Neuronal stem cell (in vitro differentiated cells): ENCODE measurements at regions not wholly inside any gene's neighbourhood (a gene's known extent, or its start where the extent isn't known, plus 50 kb on each side); places are given as distances from the start of the nearest gene placed in this dataset.

Experiments
- DNase-seq: peaks from one replicate; pipeline ENCODE4 v3.0.0-alpha.2; 2013; ENCODE audit warnings: low spot score
- H2AFZ ChIP-seq: one replicate; pipeline ENCODE4 v1.6.1; 2013; ENCODE audit warnings: mild to moderate bottlenecking, low read length, inconsistent platforms
- H2AK5ac ChIP-seq: 2 replicates; pipeline ENCODE4 v1.6.1; 2013; ENCODE audit warnings: low read depth, mild to moderate bottlenecking, inconsistent platforms, low read length, moderate library complexity, mixed read lengths
- H2BK120ac ChIP-seq: 2 replicates; pipeline ENCODE4 v1.6.1; 2013; ENCODE audit warnings: low read depth, mild to moderate bottlenecking, inconsistent platforms, low read length, moderate library complexity, mixed read lengths
- H2BK12ac ChIP-seq: one replicate; pipeline ENCODE4 v1.6.1; 2013; ENCODE audit warnings: low read length, inconsistent platforms
- H2BK15ac ChIP-seq: 2 replicates; pipeline ENCODE4 v1.6.1; 2013; ENCODE audit warnings: mild to moderate bottlenecking, low read length, inconsistent platforms, mixed read lengths
- H2BK5ac ChIP-seq: one replicate; pipeline ENCODE4 v1.6.1; 2013; ENCODE audit warnings: inconsistent platforms, mild to moderate bottlenecking, low read length, moderate library complexity
- H3K14ac ChIP-seq: one replicate; pipeline ENCODE4 v1.6.1; 2013; ENCODE audit warnings: low read length, inconsistent platforms
- H3K18ac ChIP-seq: 2 replicates; pipeline ENCODE4 v1.6.1; 2013; ENCODE audit warnings: low read length, inconsistent platforms
- H3K23ac ChIP-seq: 2 replicates; pipeline ENCODE4 v1.6.1; 2013; ENCODE audit warnings: low read depth, mild to moderate bottlenecking, mixed read lengths, low read length, inconsistent platforms; ENCODE audit not compliant: poor library complexity
- H3K27ac ChIP-seq: replicated peaks from 3 replicates; pipeline ENCODE4 v1.5.1; 2013; ENCODE audit warnings: low read length, inconsistent platforms
- H3K27me3 ChIP-seq, 3 experiments: 2 replicates each; pipeline ENCODE4 v1.6.1; 2013; ENCODE audit warnings: low read length in 3 of 3, mild to moderate bottlenecking in 2 of 3, inconsistent platforms in 1 of 3, low read depth in 1 of 3, mixed read lengths in 1 of 3, moderate library complexity in 1 of 3; ENCODE audit not compliant: control insufficient read depth in 3 of 3, insufficient read depth in 3 of 3
- H3K36me3 ChIP-seq, 2 donors: replicated peaks in 1 of 2; 2 replicates each; pipeline ENCODE4 v1.6.1; 2013; ENCODE audit warnings: low read length in 2 of 2; ENCODE audit not compliant: control insufficient read depth in 2 of 2, insufficient read depth in 2 of 2
- H3K4ac ChIP-seq: 2 replicates; pipeline ENCODE4 v1.6.1; 2013; ENCODE audit warnings: inconsistent platforms, mild to moderate bottlenecking, low read length, moderate library complexity
- H3K4me1 ChIP-seq, 2 donors: 1 replicate in 1 of 2; 2 replicates in 1 of 2; pipeline ENCODE4 v1.6.1; 2013; ENCODE audit warnings: low read length in 2 of 2, low read depth in 1 of 2; ENCODE audit not compliant: control insufficient read depth in 2 of 2, insufficient read depth in 1 of 2
- H3K4me2 ChIP-seq: one replicate; pipeline ENCODE4 v1.6.1; 2013; ENCODE audit warnings: mild to moderate bottlenecking, low read length, inconsistent platforms; ENCODE audit not compliant: insufficient read depth, poor library complexity, severe bottlenecking
- H3K4me3 ChIP-seq, 2 donors: 2 replicates each; pipeline ENCODE4 v1.5.1; 2013; ENCODE audit warnings: low read length in 2 of 2, mild to moderate bottlenecking in 2 of 2, inconsistent platforms in 1 of 2, moderate library complexity in 1 of 2
- H3K79me1 ChIP-seq: one replicate; pipeline ENCODE4 v1.6.1; 2013; ENCODE audit warnings: low read depth, mild to moderate bottlenecking, inconsistent platforms, low read length, moderate library complexity
- H3K9ac ChIP-seq: one replicate; pipeline ENCODE4 v1.6.1; 2013; ENCODE audit warnings: mild to moderate bottlenecking, low read depth, low read length, inconsistent platforms; ENCODE audit not compliant: poor library complexity
- H3K9me3 ChIP-seq, 2 donors: replicated peaks in 1 of 2; 2 replicates each; pipeline versions ENCODE3 to v1.6.1; 2013; ENCODE audit warnings: low read length in 2 of 2, mild to moderate bottlenecking in 2 of 2, inconsistent platforms in 1 of 2, low read depth in 1 of 2, mixed read lengths in 1 of 2, moderate library complexity in 1 of 2; ENCODE audit not compliant: control insufficient read depth in 2 of 2, insufficient read depth in 1 of 2
- H4K8ac ChIP-seq: one replicate; pipeline ENCODE4 v1.6.1; 2013; ENCODE audit warnings: low read depth, mild to moderate bottlenecking, inconsistent platforms, low read length, moderate library complexity
- H4K91ac ChIP-seq: one replicate; pipeline ENCODE4 v1.6.1; 2013; ENCODE audit warnings: low read length, low read depth, mild to moderate bottlenecking, inconsistent platforms; ENCODE audit not compliant: poor library complexity
- WGBS, 2 donors: extraction: QIAGEN DNeasy Blood & Tissue Kit; methylation state at CpG; one replicate each; pipeline ENCODE4 v1.1.7; 2013; ENCODE audit warnings: missing lambda C conversion rate in 2 of 2, mixed read lengths in 1 of 2; ENCODE audit not compliant: insufficient read length in 2 of 2, insufficient replicate concordance in 1 of 2; ENCODE audit errors: extremely low coverage in 2 of 2; 5-methylcytosine and 5-hydroxymethylcytosine counted together

GRCh38 chr4:66443008-66443407, 772.7 kb upstream of the EPHA5 start:
- no peak overlapping the region for H2BK15ac ChIP-seq
- H3K9ac ChIP-seq: no peak overlapping the region
- no peak overlapping the region for H3K23ac ChIP-seq
- H4K8ac ChIP-seq: no peak overlapping the region
- no peak overlapping the region for H2BK5ac ChIP-seq
- H2BK120ac ChIP-seq: no peak overlapping the region
- no peak overlapping the region for H2BK12ac ChIP-seq
- H3K4me3 ChIP-seq: no peak overlapping the region
- H3K36me3 ChIP-seq: no peaks in the 10 kb centered on the region
- no peaks in the 10 kb centered on the region for H3K79me1 ChIP-seq
- no peak overlapping the region for H2AFZ ChIP-seq
- H4K91ac ChIP-seq: no peak overlapping the region
- H3K27me3 ChIP-seq: no peaks in the 10 kb centered on the region
- no peaks in the 10 kb centered on the region for H3K9me3 ChIP-seq
- no CpG with 5 or more reads among the region's 3 CpGs for WGBS, 2 donors
- peaks cover 0 to 3% of the 10 kb centered on the region in 2 donors for H3K4me1 ChIP-seq
- no peak overlapping the region for H3K14ac ChIP-seq
- no peak overlapping the region for H3K4ac ChIP-seq
- no peak overlapping the region for H3K4me2 ChIP-seq
- H2AK5ac ChIP-seq: no peak overlapping the region
- no peak overlapping the region for H3K18ac ChIP-seq
- no peak for DNase-seq
- no peak overlapping the region for H3K27ac ChIP-seq

- no peak overlapping the region for H2BK5ac ChIP-seq
Observed at GRCh38 chr4:66439508-66439907, 769.2 kb upstream of the EPHA5 start.

GRCh38 chr4:66433706-66434105, 763.4 kb upstream of the EPHA5 start:
- no peaks in the 10 kb centered on the region for H3K36me3 ChIP-seq
- H3K23ac ChIP-seq: no peak overlapping the region
- H3K14ac ChIP-seq: no peak overlapping the region
- no peaks in the 10 kb centered on the region for H3K79me1 ChIP-seq
- no peak overlapping the region for H2BK12ac ChIP-seq
- no CpG with 5 or more reads among the region's 4 CpGs for WGBS, 2 donors
- H3K4ac ChIP-seq: no peak overlapping the region
- H3K9ac ChIP-seq: no peak overlapping the region
- no peak overlapping the region for H2BK5ac ChIP-seq
- no peak overlapping the region for H2BK120ac ChIP-seq
- no peak overlapping the region for H3K4me3 ChIP-seq
- no peak overlapping the region for H3K4me2 ChIP-seq
- no peak overlapping the region for H2AFZ ChIP-seq
- H4K8ac ChIP-seq: no peak overlapping the region
- H3K27ac ChIP-seq: no peak overlapping the region
- H3K4me1 ChIP-seq: no peaks in the 10 kb centered on the region
- H3K9me3 ChIP-seq: no peaks in the 10 kb centered on the region
- H3K27me3 ChIP-seq: no peaks in the 10 kb centered on the region
- no peak overlapping the region for H3K18ac ChIP-seq
- H2AK5ac ChIP-seq: no peak overlapping the region
- no peak for DNase-seq
- no peak overlapping the region for H2BK15ac ChIP-seq
- H4K91ac ChIP-seq: no peak overlapping the region

More at GRCh38 chr4:66439508-66439907, 769.2 kb upstream of the EPHA5 start:
- Histone ChIP-seq H2AK5ac (no peak overlapping the region), H3K9ac (no peak overlapping the region), H3K4me2 (no peak overlapping the region), H3K27me3 (no peaks in the 10 kb centered on the region), H3K79me1 (no peaks in the 10 kb centered on the region), H3K36me3 (no peaks in the 10 kb centered on the region), H2BK120ac (no peak overlapping the region), H4K8ac (no peak overlapping the region), H3K4me1 (peaks cover 0 to 3% of the 10 kb centered on the region in 2 donors), H3K4ac (no peak overlapping the region), H3K27ac (no peak overlapping the region), H2BK15ac (no peak overlapping the region), H2BK12ac (no peak overlapping the region), H3K14ac (no peak overlapping the region), H3K18ac (no peak overlapping the region), H4K91ac (no peak overlapping the region), H3K4me3 (no peak overlapping the region), H3K9me3 (no peaks in the 10 kb centered on the region), H3K23ac (no peak overlapping the region), H2AFZ (no peak overlapping the region)
- DNase-seq: no peak

DNA sequence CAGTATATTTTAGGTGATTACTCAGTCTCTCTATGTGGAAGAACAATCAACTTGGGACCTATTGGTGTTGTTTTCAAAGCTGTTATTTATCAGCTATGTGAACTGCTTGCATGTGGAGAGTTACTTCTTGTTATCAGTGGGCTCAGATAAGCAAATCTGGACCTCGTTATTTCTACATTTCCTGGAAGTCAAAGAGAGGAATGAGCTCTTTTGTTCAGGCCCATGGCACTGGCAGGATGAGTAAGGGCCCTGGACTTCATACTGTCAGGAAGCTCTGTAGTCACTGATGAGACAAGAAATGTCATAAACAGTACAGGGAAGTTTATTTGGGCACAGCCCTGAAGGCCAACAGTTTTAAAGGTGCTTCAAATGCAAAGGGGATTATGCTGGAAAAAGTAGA, 760.6 kb upstream of the EPHA5 start:
- no peaks in the 10 kb centered on the region for H3K79me1 ChIP-seq
- H3K14ac ChIP-seq: no peak overlapping the region
- no peaks in the 10 kb centered on the region for H3K9me3 ChIP-seq
- no peak overlapping the region for H3K4me3 ChIP-seq
- H2BK12ac ChIP-seq: no peak overlapping the region
- H3K4me2 ChIP-seq: no peak overlapping the region
- H4K91ac ChIP-seq: no peak overlapping the region
- H3K36me3 ChIP-seq: no peaks in the 10 kb centered on the region
- H3K9ac ChIP-seq: no peak overlapping the region
- no peaks in the 10 kb centered on the region for H3K4me1 ChIP-seq
- H3K18ac ChIP-seq: no peak overlapping the region
- WGBS, 2 donors: no CpG with 5 or more reads among the region's 1 CpG
- H2AK5ac ChIP-seq: no peak overlapping the region
- H2BK5ac ChIP-seq: no peak overlapping the region
- H2BK120ac ChIP-seq: no peak overlapping the region
- H3K4ac ChIP-seq: no peak overlapping the region
- no peak overlapping the region for H4K8ac ChIP-seq
- H2AFZ ChIP-seq: peak overlapping the region; percentile 64
- no peak overlapping the region for H2BK15ac ChIP-seq
- DNase-seq: peak; percentile 2
- no peaks in the 10 kb centered on the region for H3K27me3 ChIP-seq
- peak overlapping the region; percentile 12 for H3K27ac ChIP-seq
- no peak overlapping the region for H3K23ac ChIP-seq
